Urinary bladder (tissue), 3 donors: ENCODE measurements at regions not wholly inside any gene's neighbourhood (a gene's known extent, or its start where the extent isn't known, plus 50 kb on each side); places are given as distances from the start of the nearest gene placed in this dataset.

Source experiments
- DNase-seq: peaks from one replicate; pipeline ENCODE4 v3.0.0-alpha.2; 2015; ENCODE audit errors: extremely low spot score
- H3K27ac ChIP-seq: one replicate; pipeline ENCODE4 v1.5.1; 2013; ENCODE audit warnings: low read depth, mild to moderate bottlenecking, moderate library complexity
- H3K36me3 ChIP-seq: one replicate; pipeline ENCODE4 v1.6.1; 2013; ENCODE audit warnings: mild to moderate bottlenecking, moderate library complexity; ENCODE audit not compliant: insufficient read depth
- H3K4me1 ChIP-seq: one replicate; pipeline ENCODE4 v1.6.1; 2013; ENCODE audit warnings: mild to moderate bottlenecking, moderate library complexity; ENCODE audit not compliant: insufficient read depth
- H3K4me3 ChIP-seq: one replicate; pipeline ENCODE4 v1.5.1; 2013; ENCODE audit warnings: low read depth, low read length
- WGBS: extraction: QIAGEN DNeasy Blood & Tissue Kit; methylation state at CpG from one replicate; pipeline ENCODE4 v1.1.7; 2013; 5-methylcytosine and 5-hydroxymethylcytosine counted together
- donor health status: healthy with polysubstance abuse.
- donor health status: healthy.

- Histone ChIP-seq H3K27ac (no peak overlapping the region), H3K4me3 (no peak overlapping the region), H3K4me1 (no peaks in the 10 kb centered on the region), H3K36me3 (no peaks in the 10 kb centered on the region)
- DNase-seq: peak; percentile 47
- 3% methylated on average over 1 of the region's 1 CpG for WGBS
Measured at GRCh38 chr7:115230882-115231571, 309.1 kb downstream of the MDFIC start.

DNA sequence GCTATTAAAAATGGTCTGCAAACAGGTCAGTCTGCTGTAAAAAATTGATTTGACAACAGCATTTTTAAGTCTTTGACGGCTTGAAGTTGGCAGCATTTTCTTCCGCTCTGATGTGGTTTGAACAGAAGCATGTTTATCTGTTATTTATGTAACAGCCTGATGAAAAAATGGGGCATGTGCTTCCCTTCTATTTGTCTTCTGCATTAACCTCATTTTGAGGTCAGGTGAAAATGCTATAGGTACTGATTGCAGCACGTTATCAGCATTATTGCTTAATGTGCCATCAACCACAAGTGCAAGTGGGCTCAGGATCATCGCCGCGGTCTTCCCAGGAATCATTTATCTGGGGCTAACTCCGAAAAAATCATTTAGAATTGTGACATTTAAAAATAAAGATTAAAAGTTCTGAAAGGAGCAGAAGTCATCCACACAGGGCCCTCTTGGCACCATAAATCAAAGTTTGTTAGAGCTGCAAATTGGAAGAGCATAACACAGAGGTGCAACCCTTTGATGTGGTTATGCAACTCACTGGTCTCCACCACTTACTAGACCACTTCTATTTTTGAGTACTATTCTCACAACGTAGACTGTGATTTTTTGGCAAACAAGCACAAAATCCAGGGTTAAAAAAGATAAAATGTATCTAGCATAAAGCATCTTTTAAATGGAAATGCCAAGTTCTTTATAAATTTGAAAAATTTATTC lies 307.7 kb downstream of the MDFIC start:
- Histone ChIP-seq H3K36me3 (no peaks in the 10 kb centered on the region), H3K4me3 (no peak overlapping the region), H3K27ac (no peak overlapping the region), H3K4me1 (no peaks in the 10 kb centered on the region)
- no peak for DNase-seq
- 80% methylated on average over 8 of the region's 8 CpGs for WGBS

- Histone ChIP-seq H3K4me3 (no peak overlapping the region), H3K4me1 (no peaks in the 10 kb centered on the region), H3K36me3 (no peaks in the 10 kb centered on the region), H3K27ac (no peak overlapping the region)
- WGBS: 91% methylated on average over 5 of the region's 5 CpGs
- no peak for DNase-seq
Measured at GRCh38 chr7:115227473-115228235, 305.8 kb downstream of the MDFIC start.

GRCh38 chr7:115226410-115226809 lies 304.5 kb downstream of the MDFIC start:
- H3K27ac ChIP-seq: no peak overlapping the region
- no peaks in the 10 kb centered on the region for H3K36me3 ChIP-seq
- no peak overlapping the region for H3K4me3 ChIP-seq
- WGBS: 53% methylated on average over 1 of the region's 1 CpG
- no peak for DNase-seq
- no peaks in the 10 kb centered on the region for H3K4me1 ChIP-seq

- DNase-seq: no peak
- H3K27ac ChIP-seq: no peak overlapping the region
- WGBS: 98% methylated on average over 6 of the region's 6 CpGs
- H3K36me3 ChIP-seq: no peaks in the 10 kb centered on the region
- H3K4me3 ChIP-seq: no peak overlapping the region
- H3K4me1 ChIP-seq: no peaks in the 10 kb centered on the region
Measured at GRCh38 chr7:115224922-115225321, 303.0 kb downstream of the MDFIC start.

- Histone ChIP-seq H3K36me3 (no peaks in the 10 kb centered on the region), H3K4me3 (no peak overlapping the region), H3K4me1 (no peaks in the 10 kb centered on the region), H3K27ac (no peak overlapping the region)
- no peak for DNase-seq
- WGBS: 69% methylated on average over 1 of the region's 1 CpG
Measured at GRCh38 chr7:115223959-115224358, 302.1 kb downstream of the MDFIC start.

GRCh38 chr7:115221456-115221855 lies 299.6 kb downstream of the MDFIC start:
- H3K27ac ChIP-seq: no peak overlapping the region
- DNase-seq: no peak
- no peaks in the 10 kb centered on the region for H3K4me1 ChIP-seq
- H3K4me3 ChIP-seq: no peak overlapping the region
- no peaks in the 10 kb centered on the region for H3K36me3 ChIP-seq

DNA sequence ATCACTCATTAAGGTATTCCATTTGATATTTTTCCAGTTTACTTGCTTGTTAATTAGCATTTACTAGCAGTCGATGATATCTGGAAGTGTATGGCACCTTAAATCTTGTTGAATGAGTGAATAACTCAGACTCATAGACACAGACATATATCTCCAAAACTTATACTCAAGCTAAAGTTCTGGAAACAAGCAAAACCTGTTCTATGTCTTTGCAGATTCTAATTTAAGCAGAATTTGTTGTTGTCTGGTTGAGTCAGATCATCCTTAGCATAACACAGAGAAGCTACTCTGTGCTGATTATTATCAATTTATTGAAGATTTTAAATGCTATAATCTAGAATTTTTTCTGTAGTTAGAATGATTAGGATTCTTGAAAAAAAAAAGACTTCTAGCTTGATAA lies 296.2 kb downstream of the MDFIC start:
- 90% methylated on average over 1 of the region's 1 CpG for WGBS
- no peak overlapping the region for H3K4me3 ChIP-seq
- no peaks in the 10 kb centered on the region for H3K4me1 ChIP-seq
- no peaks in the 10 kb centered on the region for H3K36me3 ChIP-seq
- DNase-seq: no peak
- no peak overlapping the region for H3K27ac ChIP-seq

DNA sequence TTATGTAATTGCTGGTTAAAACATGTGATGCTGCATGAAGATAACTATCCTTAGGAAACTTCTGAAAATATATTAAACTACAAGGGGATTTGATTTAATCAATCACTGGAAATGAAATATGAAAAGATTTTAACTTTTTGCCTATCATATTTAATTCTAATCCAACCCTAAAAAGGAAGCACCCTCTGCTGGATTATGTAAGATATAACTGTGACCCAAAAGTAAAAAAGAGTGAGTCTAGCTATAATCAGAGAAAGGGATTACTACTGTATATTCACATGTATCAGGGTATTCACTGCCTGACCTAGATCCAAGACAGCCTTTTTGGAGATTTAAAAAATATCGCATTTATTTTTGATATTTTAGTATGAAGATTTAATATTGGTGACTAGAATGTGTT lies 295.5 kb downstream of the MDFIC start:
- no peak overlapping the region for H3K27ac ChIP-seq
- no peak overlapping the region for H3K4me3 ChIP-seq
- H3K36me3 ChIP-seq: no peaks in the 10 kb centered on the region
- H3K4me1 ChIP-seq: no peaks in the 10 kb centered on the region
- no peak for DNase-seq
- 52% methylated on average over 1 of the region's 1 CpG for WGBS

- Histone ChIP-seq H3K4me1 (no peaks in the 10 kb centered on the region), H3K4me3 (no peak overlapping the region), H3K36me3 (no peaks in the 10 kb centered on the region), H3K27ac (no peak overlapping the region)
- 100% methylated on average over 1 of the region's 1 CpG for WGBS
- DNase-seq: no peak
Measured at GRCh38 chr7:115216652-115217051, 294.8 kb downstream of the MDFIC start.

- no peak for DNase-seq
- H3K36me3 ChIP-seq: no peaks in the 10 kb centered on the region
- H3K4me3 ChIP-seq: no peak overlapping the region
- H3K27ac ChIP-seq: no peak overlapping the region
- 55% methylated on average over 1 of the region's 1 CpG for WGBS
- H3K4me1 ChIP-seq: no peaks in the 10 kb centered on the region
Measured at GRCh38 chr7:115211171-115211570, 289.3 kb downstream of the MDFIC start.

GRCh38 chr7:115210552-115210951 lies 288.7 kb downstream of the MDFIC start:
- H3K4me3 ChIP-seq: no peak overlapping the region
- no peak for DNase-seq
- WGBS: 77% methylated on average over 4 of the region's 4 CpGs

DNA sequence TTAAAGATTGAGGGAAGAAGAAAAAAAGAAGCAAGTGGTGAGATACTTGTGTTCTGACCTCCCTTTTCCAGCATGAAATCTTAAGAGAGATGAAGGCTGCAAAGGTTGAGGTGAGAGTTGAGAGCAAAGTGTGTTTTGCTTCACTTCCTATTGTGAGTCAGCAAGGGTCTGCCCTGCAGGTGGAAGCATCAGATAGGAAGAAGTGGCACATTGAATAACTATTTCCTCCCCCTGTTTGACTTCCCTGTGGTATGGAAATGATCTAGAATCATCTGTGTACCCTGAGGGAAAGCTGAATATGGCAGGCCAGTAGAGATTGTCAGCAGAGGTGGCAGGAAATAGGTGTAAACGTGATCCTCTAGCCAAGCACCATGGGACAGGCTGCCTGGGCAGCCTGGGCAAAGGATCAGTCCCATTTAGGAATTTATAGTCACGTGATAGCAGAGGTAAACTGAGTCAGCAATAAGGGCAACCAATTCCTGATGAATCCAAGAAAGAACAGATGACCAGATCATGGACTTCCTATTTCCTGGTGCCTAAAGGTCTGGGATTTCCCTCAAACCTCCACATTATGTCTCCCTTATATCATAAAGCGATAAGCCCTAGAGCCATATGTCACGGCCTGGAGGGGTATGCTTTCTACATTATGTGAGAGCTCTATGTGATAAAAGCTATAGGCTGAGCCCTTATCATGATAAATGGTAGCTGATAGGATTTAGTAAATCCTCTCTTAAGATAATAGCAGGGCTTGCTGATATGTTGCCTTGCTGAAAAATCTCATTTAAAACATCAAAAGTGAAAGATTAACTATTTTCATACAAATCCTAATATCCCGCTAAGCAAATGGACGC lies 287.0 kb downstream of the MDFIC start:
- H3K4me3 ChIP-seq: no peak overlapping the region
- H3K27ac ChIP-seq: no peak overlapping the region
- no peaks in the 10 kb centered on the region for H3K36me3 ChIP-seq
- 68% methylated on average over 6 of the region's 6 CpGs for WGBS
- H3K4me1 ChIP-seq: no peaks in the 10 kb centered on the region
- DNase-seq: no peak

More at GRCh38 chr7:115210552-115210951, 288.7 kb downstream of the MDFIC start:
- H3K27ac ChIP-seq: no peak overlapping the region
- no peaks in the 10 kb centered on the region for H3K36me3 ChIP-seq
- no peaks in the 10 kb centered on the region for H3K4me1 ChIP-seq
